Glomerular visceral epithelial cell (primary cell): ENCODE measurements at regions not wholly inside any gene's neighbourhood (a gene's known extent, or its start where the extent isn't known, plus 50 kb on each side); places are given as distances from the start of the nearest gene placed in this dataset.
"Not testable (repeated sequence)": the region's sequence is repeated elsewhere in the genome, so short reads cannot be mapped to it uniquely, and the experiment has no call there.

Experiments
- DNase-seq: peaks from one replicate; pipeline ENCODE4 v3.0.0-alpha.2; 2016; ENCODE audit errors: extremely low spot score

GRCh38 chr15:62270216-62270921, 105.3 kb upstream of the C2CD4B start:
- DNase-seq = no peak

GRCh38 chr15:62272290-62272689, 107.2 kb upstream of the C2CD4B start:
- DNase-seq = no peak

- DNase-seq = peak; percentile 31
These were observed 110.7 kb upstream of the C2CD4B start for GRCh38 chr15:62275831-62276230.

GRCh38 chr15:62277816-62278394, 112.8 kb upstream of the C2CD4B start:
- no peak for DNase-seq

GRCh38 chr15:62278534-62278933, 113.4 kb upstream of the C2CD4B start:
- DNase-seq = no peak

GRCh38 chr15:62279041-62279440, 114.0 kb upstream of the C2CD4B start:
- no peak for DNase-seq

- DNase-seq = no peak
These were observed 115.5 kb upstream of the C2CD4B start for GRCh38 chr15:62280625-62281024.

GRCh38 chr15:62281801-62282200, 116.7 kb upstream of the C2CD4B start:
- DNase-seq = not testable (repeated sequence)

- DNase-seq = no peak
These were observed 122.2 kb upstream of the C2CD4B start for GRCh38 chr15:62287066-62287857.

- no peak for DNase-seq
These were observed 123.4 kb upstream of the C2CD4B start for GRCh38 chr15:62288361-62289017.

- no peak for DNase-seq
These were observed 126.2 kb upstream of the C2CD4B start for GRCh38 chr15:62291262-62291661.

GRCh38 chr15:62296756-62297507, 131.8 kb upstream of the C2CD4B start:
- DNase-seq = no peak

- no peak for DNase-seq
These were observed 132.4 kb upstream of the C2CD4B start for GRCh38 chr15:62297522-62297921.

- DNase-seq = no peak
These were observed 132.8 kb upstream of the C2CD4B start for GRCh38 chr15:62297933-62298332.

GRCh38 chr15:62298811-62299210, 133.7 kb upstream of the C2CD4B start:
- no peak for DNase-seq

- no peak for DNase-seq
These were observed 134.5 kb upstream of the C2CD4B start for GRCh38 chr15:62299541-62299940.

- no peak for DNase-seq
These were observed 137.0 kb upstream of the C2CD4B start for GRCh38 chr15:62301993-62302675.

GRCh38 chr15:62306851-62307504, 141.9 kb upstream of the C2CD4B start:
- peak; percentile 81 for DNase-seq

GRCh38 chr15:62307551-62307950, 142.5 kb upstream of the C2CD4B start:
- peak; percentile 64 for DNase-seq

GRCh38 chr15:62316413-62317060, 151.5 kb upstream of the C2CD4B start:
- no peak for DNase-seq
